HG02970 (cell line): ENCODE measurements at regions not wholly inside any gene's neighbourhood (a gene's known extent, or its start where the extent isn't known, plus 50 kb on each side); places are given as distances from the start of the nearest gene placed in this dataset.

Experiments
- ATAC-seq: cut with Tn5 transposase; IDR thresholded peaks from one replicate; pipeline ENCODE4 v1.9.1; 2021; ENCODE audit warnings: mild to moderate bottlenecking, moderate library complexity, moderate number of reproducible peaks; ENCODE audit not compliant: unreplicated experiment, low FRiP score

DNA sequence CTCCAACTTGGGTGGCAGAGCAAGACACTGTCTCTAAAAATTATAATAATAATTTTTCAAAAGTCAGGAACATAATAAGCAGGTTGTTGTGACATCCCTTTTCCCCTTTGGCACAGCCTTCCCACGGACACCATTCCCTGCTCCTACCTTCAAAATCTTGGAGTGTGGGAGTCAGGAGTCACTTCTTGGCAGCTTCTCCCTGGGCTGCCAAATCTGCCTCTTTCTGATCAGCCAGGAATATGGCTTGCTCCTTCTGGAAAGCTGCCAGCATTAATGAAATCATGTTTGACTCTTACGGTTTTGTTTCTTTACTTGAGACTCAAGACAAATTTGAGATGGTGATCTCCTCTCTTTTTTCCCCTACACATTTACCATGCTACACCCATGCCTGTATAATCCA is 391.4 kb upstream of the SYT1 start:
- ATAC-seq, result no peak

DNA sequence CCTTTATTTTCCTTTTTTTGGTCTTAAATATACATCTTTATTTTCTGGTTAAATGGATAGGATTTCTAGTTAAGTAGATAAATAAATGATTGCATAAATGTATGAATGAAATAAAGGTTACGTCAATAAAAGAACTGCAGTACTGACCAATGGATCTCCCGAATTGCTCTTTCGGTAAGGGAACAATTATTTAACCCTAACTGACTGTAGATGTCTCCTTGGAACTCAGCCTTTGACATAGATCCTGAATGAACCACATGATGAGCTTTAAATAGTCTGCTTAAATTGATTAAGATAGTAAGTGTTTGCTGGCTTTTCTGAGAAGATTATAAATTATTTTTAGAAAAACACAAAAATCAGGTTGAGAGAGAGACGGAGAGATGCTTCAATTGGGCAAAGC is 391.0 kb upstream of the SYT1 start:
- no peak for ATAC-seq

DNA sequence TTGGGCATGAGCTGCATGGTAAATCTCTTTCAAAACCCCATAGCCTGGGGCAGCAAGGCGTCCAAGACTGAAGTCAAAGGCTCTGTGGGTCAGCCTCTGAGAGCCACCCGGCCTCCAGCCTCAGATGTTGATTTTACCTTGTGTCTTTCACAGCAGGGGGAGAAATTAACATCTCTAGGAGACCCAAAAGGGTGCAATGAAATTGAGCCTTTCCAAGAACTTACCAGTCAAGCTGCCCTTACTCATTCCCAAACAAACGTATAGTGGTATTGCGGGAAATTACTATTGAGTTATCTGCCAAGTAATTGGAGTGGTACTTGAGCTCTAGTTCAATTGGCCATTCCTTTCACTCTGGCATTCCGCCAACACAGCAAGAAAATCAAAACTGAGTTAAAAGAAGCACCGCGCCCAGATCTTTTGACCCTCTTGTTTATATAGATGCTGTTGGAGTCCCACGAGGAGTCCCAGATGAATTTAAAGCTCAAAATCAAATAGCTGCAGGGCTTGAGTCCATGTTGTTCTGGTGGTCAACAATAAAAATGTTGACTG is 380.7 kb upstream of the SYT1 start:
- no peak for ATAC-seq

DNA sequence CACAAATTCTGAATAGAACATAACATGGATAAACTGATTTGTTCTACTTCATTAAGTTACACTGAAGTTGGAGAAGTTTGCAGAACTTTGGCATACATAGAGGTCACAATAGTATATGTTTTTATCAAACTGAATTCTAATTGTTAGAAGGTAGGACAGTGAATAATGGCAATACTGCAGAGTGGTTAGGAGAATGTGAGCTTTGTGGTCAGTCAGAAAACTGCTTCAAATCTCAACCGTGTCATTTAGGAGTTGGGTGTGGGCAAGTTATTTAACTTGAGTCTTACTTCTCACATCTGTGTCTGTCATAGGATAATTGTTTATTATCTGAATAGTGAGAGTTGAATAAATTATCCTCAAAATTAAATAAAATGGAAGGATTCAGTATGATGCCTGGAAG is 374.6 kb upstream of the SYT1 start:
- ATAC-seq, result no peak

DNA sequence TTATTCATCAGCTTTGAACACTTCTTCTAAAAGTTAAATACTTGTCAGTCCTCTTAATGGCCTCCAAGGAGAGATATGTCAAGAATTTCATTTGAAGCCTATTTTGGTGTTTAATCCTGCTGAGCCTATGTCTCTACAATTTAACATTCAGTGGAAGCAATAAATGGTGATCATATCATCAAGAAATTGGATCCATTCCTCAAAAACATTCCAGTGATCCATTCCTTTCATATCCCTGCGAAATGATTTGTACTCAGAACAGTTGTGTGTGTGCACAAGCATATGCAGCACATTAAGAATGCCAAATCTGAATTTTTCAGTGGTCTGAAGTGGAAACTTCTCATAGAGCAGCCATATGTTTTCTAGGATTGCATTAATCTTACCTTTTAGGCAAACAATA is 373.7 kb upstream of the SYT1 start:
- ATAC-seq, result no peak

DNA sequence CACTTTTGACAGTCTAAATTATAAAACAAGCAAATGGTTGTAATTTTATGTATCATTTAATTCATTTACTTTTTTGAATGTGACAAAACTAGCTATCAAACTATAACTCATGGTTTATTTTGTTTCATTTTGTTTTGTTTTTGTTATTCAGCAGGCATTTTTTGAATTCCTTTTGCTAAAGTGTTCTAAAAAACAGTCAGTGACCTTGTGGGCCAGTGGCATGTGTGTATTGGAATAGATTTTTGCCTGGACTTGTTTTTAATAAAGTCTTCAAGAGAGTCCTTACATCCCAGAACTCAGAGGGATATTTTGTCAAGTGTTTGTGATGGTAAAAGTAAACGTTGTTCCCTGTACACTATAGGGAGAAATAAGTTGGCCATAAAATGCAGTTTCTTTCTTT is 369.7 kb upstream of the SYT1 start:
- ATAC-seq, result no peak

DNA sequence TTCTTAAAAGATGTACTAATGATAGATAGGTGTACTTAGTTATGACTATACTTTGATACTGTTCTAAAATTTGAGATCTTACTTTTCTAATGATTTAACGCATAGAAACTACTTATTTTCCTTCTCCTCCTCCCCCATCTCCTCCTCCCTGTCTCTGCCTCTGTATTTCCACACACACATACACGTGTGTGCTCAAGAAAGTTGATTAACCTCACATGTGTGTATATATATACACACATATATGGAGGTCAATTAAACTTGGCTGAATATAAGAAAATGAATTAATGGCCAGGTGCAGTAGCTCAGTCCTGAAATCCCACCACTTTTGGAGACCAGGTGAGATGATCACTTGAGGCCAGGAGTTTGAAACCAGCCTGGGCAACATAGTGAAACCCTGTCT is 362.7 kb upstream of the SYT1 start:
- ATAC-seq, result no peak

DNA sequence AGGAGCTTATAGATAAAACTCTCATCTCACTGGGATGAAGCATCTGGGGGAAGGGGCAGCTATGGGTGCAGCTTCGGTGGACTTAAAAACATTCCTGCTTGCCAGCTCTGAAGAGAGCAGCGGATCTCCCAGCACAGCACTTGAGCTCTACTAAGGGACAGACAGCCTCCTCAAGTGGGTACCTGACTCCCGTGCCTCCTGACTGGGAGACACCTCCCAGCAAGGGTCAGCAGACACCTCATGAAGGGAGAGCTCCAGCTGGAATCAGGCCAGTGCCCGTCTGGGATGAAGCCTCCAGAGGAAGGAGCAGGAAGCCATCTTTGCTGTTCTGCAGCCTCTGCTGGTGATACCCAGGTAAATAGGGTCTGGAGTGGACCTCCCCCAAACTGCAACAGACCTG is 345.2 kb upstream of the SYT1 start:
- no peak for ATAC-seq

DNA sequence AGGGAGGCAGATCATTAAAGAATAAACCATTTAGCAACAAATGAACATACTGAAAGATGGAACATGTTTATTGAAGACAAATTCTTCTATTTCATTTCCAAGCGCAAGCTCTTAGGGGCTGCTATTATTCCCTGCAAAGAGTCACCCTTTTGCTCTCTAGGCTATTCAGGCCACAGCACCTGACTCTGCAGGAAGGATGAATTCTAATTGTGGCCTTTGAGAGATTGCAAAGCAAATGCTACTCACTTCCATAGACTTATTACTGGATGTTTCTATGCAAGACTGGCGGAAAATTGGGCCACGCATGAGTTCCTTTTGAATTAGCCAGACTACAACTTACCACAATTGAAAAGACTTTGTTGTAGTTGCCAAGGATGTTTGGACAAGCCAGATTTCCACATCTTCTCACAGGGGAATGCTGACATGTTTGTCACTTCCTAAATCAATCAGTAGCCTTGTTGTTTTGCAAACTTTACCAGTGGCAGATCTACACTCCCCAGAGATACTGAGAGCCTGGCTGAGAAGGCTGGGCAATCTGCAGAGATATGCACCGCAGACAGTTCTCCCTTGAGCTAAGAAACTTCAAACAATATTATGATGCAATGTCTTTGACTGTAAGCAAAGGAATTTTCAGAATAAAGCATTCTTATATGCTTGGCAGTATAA is 334.3 kb upstream of the SYT1 start:
- no peak for ATAC-seq

DNA sequence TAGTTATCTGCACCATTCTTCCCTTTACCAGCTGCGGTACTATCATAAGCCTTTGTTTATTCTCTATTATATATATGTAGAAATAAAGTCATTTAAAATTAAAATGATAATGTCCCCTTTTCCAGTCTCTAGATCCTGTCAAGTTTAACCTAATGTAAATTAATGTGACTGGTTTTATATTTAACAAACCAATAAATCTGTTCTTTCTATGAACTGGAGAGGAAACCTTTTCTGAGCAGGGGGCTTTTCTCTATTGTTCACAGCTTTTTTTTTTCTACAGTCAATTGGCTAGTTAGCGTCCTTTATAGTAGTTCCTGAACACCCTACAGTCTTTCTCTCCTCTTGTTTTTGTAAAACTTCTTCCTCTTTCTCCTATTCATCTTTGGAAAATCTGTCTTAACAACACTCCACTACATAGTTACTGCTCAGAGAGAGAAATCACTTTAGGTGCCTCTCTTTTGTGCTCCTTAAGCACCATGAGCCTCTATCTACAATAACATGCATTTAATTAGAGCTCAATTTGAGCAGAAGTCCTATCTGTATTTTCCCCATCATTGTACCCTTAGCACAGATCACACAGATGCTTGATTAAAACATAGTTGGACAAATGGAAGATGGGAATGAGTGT is 332.6 kb upstream of the SYT1 start:
- no peak for ATAC-seq

DNA sequence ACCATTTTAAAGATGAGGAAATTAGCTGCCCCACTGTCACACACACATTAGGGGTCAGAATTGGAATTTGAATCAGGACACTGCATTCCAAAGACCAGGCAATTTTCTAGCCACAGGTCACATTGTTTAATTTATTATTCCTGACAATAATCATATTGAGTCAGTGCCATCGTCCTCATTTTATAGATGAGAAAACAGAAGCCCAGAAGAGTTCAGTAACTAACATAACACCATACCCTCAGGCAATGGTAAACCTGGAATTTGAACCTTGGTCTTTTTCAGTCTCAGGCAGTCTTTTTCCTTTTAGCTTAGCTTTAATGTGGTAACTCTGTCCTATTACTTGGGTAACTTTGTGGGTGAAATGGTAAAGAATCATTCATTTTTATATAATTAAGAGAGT is 330.3 kb upstream of the SYT1 start:
- ATAC-seq, result no peak

DNA sequence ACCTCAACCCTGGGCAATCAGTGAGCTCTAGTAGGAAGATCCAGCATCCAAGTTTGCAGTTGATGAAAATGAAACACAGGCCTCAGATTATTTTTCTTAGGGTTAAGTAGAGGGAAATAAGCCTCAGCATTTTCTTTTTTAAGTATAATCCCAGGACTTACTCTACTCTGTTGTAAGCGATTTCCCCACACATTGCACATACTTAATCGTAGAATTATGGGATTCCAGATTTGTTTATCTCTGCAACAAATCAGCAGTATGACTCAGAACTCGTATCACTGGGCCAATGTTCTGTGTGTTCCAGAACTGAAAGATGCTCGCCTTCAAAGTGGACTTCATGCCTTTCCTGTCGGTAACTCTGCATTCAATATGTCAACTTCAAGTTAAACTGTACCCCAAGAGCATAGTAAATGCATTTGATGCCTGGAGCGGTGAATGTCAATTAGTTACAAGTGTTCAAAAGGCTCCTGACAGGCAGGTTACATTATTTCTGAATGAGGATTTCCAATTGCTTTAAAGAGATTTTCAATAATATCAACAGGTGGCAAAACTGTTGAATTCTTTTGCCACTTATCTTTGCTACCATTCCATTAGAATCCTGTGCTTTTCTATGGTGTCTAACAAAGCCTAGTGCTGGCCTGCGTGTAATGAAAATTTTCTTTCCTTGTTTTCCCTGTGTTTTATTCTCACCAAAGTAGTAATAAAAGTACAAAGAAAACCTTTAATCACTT is 323.8 kb upstream of the SYT1 start:
- no peak for ATAC-seq

DNA sequence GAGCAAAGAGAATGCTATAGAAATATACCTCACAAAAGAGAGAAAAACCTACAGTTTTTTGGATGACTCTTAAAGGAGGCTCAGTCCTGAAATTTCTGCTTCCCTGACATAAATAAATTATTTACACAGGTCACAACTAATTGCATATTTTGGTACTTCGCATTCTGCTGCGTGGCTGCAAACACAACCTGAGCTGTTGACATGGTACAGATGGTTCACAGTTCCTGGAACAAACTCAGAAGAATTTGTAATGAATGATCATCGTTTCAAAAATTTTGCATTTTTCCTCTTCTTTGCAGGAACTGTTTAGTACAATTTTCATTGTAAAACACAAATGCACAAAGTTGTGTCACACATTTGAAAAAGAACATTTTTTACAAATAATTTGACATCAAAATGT is 313.7 kb upstream of the SYT1 start:
- no peak for ATAC-seq

DNA sequence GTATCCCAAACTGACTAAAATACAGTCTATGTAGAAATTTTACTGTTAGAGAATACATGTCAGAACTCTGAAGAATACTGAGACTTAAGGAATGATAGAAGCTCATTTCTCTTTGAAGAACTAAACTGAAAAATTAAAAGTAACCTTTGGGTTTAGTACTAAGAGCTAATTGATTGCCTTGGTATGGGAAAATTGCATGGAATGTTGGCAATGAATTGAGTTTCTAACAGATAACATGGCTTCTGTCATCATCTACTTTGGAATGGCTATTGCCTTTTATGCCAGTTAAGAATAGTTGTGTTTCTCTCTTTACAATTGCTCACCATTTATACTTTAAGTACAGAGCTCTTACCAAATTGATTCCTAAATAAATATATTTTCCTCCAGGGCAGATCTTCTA is 308.8 kb upstream of the SYT1 start:
- no peak for ATAC-seq

DNA sequence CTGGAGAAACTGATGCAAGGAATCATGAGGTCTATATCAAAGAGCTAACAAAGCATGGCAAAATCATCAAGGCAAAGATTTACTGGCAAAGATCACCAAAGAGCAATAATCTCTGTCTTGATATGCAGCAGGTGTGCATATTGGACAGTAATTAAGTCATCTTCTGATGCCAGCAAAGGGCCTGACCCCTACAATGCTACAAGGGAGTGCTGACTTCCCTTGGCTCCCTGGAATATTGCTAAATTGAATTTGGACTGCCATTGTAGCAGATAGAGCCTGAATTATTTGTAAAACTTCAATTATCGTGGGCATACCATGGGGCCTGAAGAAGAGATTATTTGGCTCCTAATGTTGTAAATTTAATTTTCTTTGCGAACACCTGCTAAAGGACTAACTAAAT is 307.9 kb upstream of the SYT1 start:
- ATAC-seq, result no peak

DNA sequence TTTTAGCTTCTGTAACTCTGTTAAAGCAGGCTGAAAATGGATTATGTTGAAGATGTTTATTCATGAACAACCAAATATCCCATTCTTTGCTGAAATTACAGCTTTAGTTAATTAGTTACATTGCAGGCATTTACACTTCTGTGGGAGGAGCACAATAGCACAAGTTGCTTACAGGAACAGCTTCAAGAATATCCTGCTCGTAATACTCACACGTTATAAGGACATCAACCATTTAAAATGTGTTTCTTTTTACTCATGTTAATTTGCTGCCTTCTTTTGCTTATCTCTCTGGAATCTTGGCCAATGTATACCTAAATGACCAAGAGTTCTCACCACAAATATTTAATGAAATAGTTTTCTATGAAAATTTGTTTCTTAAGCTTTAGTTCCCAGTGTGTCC is 305.2 kb upstream of the SYT1 start:
- no peak for ATAC-seq

DNA sequence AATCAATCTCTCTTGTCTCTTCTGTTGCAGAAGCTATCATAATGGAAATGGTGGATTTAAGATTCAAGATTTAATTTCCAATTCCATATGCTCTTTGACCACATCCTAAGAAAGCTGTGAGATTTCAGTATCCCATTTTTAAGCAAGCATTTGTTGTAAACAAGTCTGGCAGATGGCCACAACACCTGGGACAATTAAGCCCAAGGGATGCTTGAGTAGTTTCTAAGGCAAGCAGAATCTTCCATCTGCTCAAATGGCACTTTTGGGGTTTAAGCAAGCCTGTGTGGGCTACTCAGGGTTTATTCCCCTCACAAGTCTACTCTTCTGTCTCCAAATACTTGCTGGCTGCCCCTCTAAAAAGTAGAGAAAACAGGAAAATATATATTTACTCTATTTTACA is 304.7 kb upstream of the SYT1 start:
- no peak for ATAC-seq

DNA sequence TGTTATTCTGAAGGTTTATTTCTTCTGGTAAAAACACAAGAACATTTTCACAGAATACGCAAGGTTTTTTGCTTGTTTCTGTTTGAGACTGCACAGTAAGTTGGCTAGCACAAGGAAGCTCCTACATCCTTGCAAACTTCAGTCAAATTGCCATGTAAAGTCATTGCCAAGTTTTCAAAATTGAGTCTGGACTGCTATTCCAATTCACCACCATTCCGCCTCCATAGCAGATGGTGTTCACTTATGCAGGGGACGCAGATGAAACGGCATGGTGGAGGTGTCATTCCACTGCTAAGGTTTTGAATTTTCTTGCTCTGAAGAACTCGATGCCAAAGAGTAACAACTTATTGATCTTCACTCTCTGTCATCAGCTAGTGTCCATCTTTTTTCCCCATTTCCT is 303.9 kb upstream of the SYT1 start:
- no peak for ATAC-seq

DNA sequence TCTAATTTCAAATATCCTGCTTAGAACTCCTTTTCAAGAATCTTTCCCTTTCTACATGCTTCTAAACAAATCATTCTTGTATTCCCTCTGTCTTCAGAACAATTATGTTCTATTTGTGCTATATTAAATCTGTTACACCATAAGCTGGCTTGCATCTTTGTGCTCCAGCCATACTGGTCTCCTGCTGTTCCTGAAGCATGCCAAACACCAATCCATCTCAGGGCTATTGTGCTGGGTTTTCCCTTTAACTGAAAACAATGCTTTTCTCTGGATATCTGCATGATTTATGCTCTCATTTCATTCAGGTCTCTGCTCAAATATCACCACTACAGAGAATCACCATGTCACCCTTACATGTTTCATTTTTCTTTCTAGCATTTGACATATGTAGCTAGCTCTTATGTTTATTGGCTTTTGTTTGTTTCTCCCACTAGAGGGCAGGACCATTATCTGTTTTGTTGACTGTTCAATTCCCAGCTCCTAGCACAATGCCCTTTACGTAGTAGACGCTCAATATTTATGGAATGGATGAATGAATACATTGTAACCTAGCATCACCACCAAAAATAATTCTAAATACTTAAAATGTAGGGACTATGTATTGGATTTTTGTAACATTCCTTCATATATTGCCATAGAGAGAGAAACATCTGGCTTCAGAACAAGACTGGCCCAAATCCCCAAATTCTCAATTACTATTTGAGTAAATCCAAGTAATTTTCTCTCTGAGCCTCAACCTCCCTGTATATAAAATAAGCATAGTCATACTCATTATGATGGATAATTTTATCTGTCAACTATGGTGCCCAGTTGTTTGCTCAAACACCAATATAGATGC is 302.0 kb upstream of the SYT1 start:
- ATAC-seq, result no peak

DNA sequence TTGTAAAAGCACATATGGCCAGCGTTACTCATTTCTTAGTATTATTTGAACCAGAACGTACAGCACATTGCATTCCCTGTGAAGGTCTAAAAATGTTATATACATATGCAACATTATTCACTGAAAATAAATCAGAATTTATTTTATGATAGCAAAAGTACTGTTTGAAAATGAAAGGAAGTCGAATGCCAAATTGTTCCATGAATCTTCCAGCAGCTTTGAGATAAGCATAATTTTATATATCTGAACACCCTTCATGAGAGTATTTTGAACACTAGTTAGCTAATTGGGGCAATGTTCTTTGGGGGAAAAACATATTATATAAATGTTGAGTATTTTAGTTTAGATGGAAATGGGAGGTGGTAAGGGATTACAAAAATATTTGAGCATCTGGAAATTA is 300.7 kb upstream of the SYT1 start:
- no peak for ATAC-seq

DNA sequence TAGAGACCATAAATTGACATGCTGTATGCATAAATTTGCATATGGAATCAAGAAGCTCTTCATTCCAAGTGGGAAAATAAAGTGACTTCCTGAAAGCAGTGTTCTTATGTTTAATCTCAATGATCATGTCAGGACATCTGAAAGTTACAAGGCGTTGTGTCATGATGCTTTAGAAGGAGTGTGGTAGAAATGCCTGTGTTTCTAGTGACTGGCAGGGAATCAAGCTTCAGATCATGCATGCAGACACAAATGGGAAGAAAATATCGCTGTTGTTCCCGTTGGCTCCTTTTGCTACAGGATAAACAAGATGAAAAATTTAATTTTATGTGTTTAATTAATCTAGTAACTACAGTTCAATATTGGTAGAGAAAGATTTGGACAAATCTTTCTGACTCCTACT is 298.1 kb upstream of the SYT1 start:
- no peak for ATAC-seq
